Memory B cell (primary cell): ENCODE measurements at regions not wholly inside any gene's neighbourhood (a gene's known extent, or its start where the extent isn't known, plus 50 kb on each side); places are given as distances from the start of the nearest gene placed in this dataset.

Source experiments
- ATAC-seq: fragments of 150-1000 bp; cut with Tn5 transposase; 2 replicates; pipeline ENCODE4 v1.10.0; 2021; ENCODE audit warnings: low read depth, mild to moderate bottlenecking, moderate library complexity
- DNase-seq, 2 donors: peaks; one replicate each; pipeline ENCODE4 v3.0.0; 2022; ENCODE audit warnings: low spot score in 2 of 2
- H3K27ac Mint-ChIP-seq: one replicate; pipeline ENCODE4 v1.8.0; 2022; ENCODE audit warnings: mild to moderate bottlenecking, moderate library complexity, mixed read lengths
- H3K27me3 Mint-ChIP-seq: one replicate; pipeline ENCODE4 v1.8.0; 2022; ENCODE audit warnings: mixed read lengths
- H3K36me3 Mint-ChIP-seq: one replicate; pipeline ENCODE4 v1.8.0; 2022; ENCODE audit warnings: mild to moderate bottlenecking, mixed read lengths
- H3K4me1 Mint-ChIP-seq: one replicate; pipeline ENCODE4 v1.8.0; 2022; ENCODE audit warnings: mixed read lengths
- H3K4me3 Mint-ChIP-seq: one replicate; pipeline ENCODE4 v1.8.0; 2022; ENCODE audit warnings: mild to moderate bottlenecking, moderate library complexity, mixed read lengths
- H3K9me3 Mint-ChIP-seq: one replicate; pipeline ENCODE4 v1.8.0; 2022; ENCODE audit warnings: mixed read lengths

DNA sequence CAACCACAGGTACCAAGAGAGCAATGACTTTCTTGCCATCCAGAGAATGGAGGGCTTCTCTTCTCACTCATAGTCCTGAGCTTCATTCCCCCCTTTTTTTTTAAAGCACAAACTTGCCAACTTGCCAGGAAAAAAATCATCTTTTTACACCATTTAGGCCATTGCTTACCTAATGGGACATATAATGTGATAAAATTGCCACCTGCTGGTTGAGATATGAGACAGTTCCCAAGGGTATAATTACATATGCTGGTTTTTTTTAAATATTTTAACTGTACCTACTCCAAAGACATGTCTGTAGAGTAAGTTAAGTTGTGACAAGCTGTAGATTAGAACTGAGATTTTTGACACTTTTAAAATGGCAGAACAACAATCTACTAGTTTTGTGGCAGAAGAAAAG, 519.1 kb upstream of the SEL1L start:
- DNase-seq (no peak), ATAC-seq (no peak)
- H3K36me3 Mint-ChIP-seq: no peaks in the 10 kb centered on the region
- no peak overlapping the region for H3K4me3 Mint-ChIP-seq
- H3K4me1 Mint-ChIP-seq: no peaks in the 10 kb centered on the region
- H3K9me3 Mint-ChIP-seq: peaks cover 12% of the 10 kb centered on the region
- no peaks in the 10 kb centered on the region for H3K27me3 Mint-ChIP-seq
- no peak overlapping the region for H3K27ac Mint-ChIP-seq

- ATAC-seq (no peak), DNase-seq (no peak)
- peaks cover 4% of the 10 kb centered on the region for H3K9me3 Mint-ChIP-seq
- no peak overlapping the region for H3K4me3 Mint-ChIP-seq
- no peak overlapping the region for H3K27ac Mint-ChIP-seq
- no peaks in the 10 kb centered on the region for H3K36me3 Mint-ChIP-seq
- no peaks in the 10 kb centered on the region for H3K27me3 Mint-ChIP-seq
- no peaks in the 10 kb centered on the region for H3K4me1 Mint-ChIP-seq
These were observed 522.0 kb upstream of the SEL1L start for GRCh38 chr14:82055515-82056115.

DNA sequence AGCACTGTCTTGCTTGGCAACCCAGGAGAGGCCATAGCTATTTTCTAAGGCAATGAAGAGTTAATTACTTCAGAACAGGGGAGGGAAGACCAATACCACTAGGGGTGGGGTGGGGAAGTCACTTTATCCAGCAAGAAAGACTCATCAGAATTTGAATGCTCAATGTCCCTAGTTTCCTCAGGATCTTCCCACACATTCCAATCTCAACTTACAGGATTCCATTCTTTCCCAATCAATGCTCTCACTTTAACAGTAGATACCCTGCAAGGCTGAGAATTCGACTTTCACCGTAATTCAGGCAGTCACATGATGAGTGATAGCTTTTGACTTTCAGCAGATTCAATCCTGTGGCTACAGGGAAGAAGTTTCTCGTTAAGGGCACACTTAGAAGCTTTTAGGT, 526.6 kb upstream of the SEL1L start:
- no peaks in the 10 kb centered on the region for H3K27me3 Mint-ChIP-seq
- no peak overlapping the region for H3K4me3 Mint-ChIP-seq
- H3K4me1 Mint-ChIP-seq: no peaks in the 10 kb centered on the region
- ATAC-seq (no peak), DNase-seq (no peak)
- H3K27ac Mint-ChIP-seq: no peak overlapping the region
- peaks cover 20% of the 10 kb centered on the region for H3K9me3 Mint-ChIP-seq
- H3K36me3 Mint-ChIP-seq: no peaks in the 10 kb centered on the region

DNA sequence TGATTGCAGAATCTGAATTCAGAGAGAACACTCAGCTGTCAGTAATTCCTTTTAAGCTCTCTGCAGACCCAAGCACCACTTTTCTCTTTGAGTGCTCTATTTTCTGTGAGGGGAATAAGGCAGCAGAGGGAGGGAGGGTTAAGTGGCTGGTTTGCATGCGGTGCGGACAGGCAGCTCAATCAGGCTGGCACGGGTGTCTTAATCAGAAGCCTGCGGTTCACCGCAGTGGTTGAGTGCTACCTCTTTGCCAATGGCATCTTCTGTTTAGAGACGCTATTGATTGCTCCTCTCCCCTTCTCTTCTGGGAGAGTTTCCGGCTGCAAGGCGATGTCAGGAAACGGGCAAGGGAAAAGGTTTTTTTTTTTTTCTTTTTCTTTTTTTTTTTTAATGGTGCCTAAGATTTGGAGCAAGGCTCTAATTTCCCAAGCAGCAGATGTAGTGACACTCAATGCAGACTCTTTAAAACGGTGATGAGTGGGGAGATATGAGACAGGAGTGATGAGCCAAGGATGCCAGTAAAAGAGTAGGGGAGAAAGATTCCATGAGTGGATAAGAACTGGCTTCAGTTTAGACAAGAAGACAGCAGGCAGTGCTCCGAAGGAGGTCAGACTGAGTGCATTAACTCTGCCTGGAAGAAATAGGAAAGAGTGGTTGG, 533.7 kb upstream of the SEL1L start:
- Mint-ChIP-seq H3K27ac (no peak overlapping the region), H3K4me3 (no peak overlapping the region), H3K27me3 (no peaks in the 10 kb centered on the region), H3K36me3 (no peaks in the 10 kb centered on the region), H3K4me1 (no peaks in the 10 kb centered on the region), H3K9me3 (peaks cover 22% of the 10 kb centered on the region)
- ATAC-seq (no peak), DNase-seq (no peak)

DNA sequence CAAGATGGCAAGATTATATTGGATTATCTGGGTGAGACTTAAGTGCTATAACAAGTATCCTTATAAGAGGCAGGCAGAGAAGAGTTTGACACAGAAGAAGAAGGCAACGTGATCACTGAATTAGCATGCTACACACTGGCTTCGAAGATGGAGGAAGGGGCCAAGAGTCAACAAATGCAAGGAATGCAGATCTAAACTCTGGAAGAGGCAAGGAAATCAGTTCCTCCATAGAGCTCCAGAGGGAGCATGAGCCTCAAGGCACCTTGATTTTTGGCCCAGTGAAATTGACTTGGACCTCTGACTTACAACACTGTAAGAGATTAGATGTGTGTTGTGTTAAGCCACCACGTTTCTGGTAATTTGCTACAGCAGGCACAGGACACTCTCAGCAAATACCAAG, 536.4 kb upstream of the SEL1L start:
- no peak overlapping the region for H3K27ac Mint-ChIP-seq
- no peaks in the 10 kb centered on the region for H3K36me3 Mint-ChIP-seq
- no peak overlapping the region for H3K4me3 Mint-ChIP-seq
- H3K4me1 Mint-ChIP-seq: no peaks in the 10 kb centered on the region
- no peaks in the 10 kb centered on the region for H3K27me3 Mint-ChIP-seq
- H3K9me3 Mint-ChIP-seq: peaks cover 13% of the 10 kb centered on the region
- no peak for ATAC-seq
- DNase-seq: no peak

DNA sequence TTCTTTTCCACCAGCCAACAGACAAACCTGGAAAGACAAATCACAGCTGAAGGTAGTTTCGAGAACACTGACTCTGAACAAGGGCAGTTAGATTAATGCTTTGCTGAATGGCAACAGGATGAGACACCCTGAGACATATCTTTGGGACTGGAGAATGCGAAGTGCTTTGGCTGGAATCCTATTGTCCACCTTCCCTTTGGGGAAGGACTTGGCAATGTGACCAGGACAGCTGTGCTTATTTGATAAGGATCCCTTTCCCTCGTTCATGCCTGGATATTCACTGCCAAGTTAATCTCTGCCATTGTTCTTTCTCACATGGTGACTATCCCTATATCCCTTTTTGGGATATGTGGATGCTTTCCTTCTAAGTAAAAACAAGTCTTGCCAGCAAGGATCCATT, 537.1 kb upstream of the SEL1L start:
- no peak for DNase-seq
- Mint-ChIP-seq H3K36me3 (no peaks in the 10 kb centered on the region), H3K27me3 (no peaks in the 10 kb centered on the region), H3K27ac (no peak overlapping the region), H3K9me3 (peaks cover 8% of the 10 kb centered on the region), H3K4me3 (no peak overlapping the region), H3K4me1 (no peaks in the 10 kb centered on the region)
- no peak for ATAC-seq

DNA sequence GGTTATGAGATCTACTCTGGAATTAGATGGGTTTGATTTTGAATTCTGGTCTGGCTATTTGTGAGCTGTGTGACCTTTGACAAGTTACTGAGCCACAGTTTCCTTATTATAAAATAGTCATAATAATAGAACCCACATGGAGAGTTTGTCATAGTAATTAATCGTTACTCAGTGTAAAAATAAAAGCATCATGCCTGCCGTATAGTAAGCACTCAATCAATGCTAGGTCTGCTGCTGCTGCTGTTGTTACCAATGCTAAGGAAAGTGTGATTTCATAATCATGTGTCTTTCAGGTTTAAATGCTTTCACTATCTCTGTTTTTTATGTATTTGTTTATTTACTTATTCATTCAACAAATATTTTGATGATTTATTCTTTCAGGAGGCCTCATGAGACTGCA, 539.9 kb upstream of the SEL1L start:
- Mint-ChIP-seq H3K9me3 (peaks cover 4% of the 10 kb centered on the region), H3K27me3 (no peaks in the 10 kb centered on the region), H3K4me1 (no peaks in the 10 kb centered on the region), H3K27ac (no peak overlapping the region), H3K4me3 (no peak overlapping the region), H3K36me3 (no peaks in the 10 kb centered on the region)
- ATAC-seq: no peak
- DNase-seq: no peak

GRCh38 chr14:82075566-82075965, 541.9 kb upstream of the SEL1L start:
- Mint-ChIP-seq H3K9me3 (peaks cover 5% of the 10 kb centered on the region), H3K27me3 (no peaks in the 10 kb centered on the region), H3K4me1 (no peaks in the 10 kb centered on the region), H3K36me3 (no peaks in the 10 kb centered on the region), H3K4me3 (no peak overlapping the region), H3K27ac (no peak overlapping the region)
- no peak for DNase-seq
- ATAC-seq: no peak

GRCh38 chr14:82079553-82079952, 545.9 kb upstream of the SEL1L start:
- no peaks in the 10 kb centered on the region for H3K36me3 Mint-ChIP-seq
- H3K4me3 Mint-ChIP-seq: no peak overlapping the region
- no peaks in the 10 kb centered on the region for H3K27me3 Mint-ChIP-seq
- H3K27ac Mint-ChIP-seq: no peak overlapping the region
- no peaks in the 10 kb centered on the region for H3K4me1 Mint-ChIP-seq
- no peak for DNase-seq
- no peak for ATAC-seq
- peaks cover 10% of the 10 kb centered on the region for H3K9me3 Mint-ChIP-seq

DNA sequence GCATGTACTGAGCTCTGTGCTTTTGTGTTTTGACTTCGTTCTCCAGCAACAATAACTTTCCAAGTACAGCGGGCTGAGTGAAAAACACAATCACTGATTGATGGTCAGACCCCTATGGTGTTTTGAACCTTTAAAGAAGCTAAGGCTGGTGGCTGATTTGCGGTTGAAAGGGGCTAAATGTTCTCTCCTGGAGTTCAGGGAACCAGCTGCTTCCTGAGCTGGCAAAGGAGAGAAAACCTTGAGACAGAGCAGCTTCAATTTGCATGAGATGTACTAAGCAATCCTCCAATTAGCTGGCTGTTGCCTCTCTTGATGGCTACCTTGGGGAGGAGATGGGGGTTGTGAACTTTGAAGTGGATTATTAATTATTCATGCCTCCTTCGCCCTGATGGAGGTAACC, 546.7 kb upstream of the SEL1L start:
- H3K9me3 Mint-ChIP-seq: peaks cover 10% of the 10 kb centered on the region
- H3K4me1 Mint-ChIP-seq: no peaks in the 10 kb centered on the region
- no peak for DNase-seq
- no peaks in the 10 kb centered on the region for H3K27me3 Mint-ChIP-seq
- no peak for ATAC-seq
- no peak overlapping the region for H3K4me3 Mint-ChIP-seq
- no peaks in the 10 kb centered on the region for H3K36me3 Mint-ChIP-seq
- H3K27ac Mint-ChIP-seq: no peak overlapping the region

GRCh38 chr14:82084813-82085212, 551.2 kb upstream of the SEL1L start:
- H3K9me3 Mint-ChIP-seq: peaks cover 7% of the 10 kb centered on the region
- ATAC-seq (no peak), DNase-seq (no peak)
- H3K4me3 Mint-ChIP-seq: no peak overlapping the region
- no peaks in the 10 kb centered on the region for H3K36me3 Mint-ChIP-seq
- no peaks in the 10 kb centered on the region for H3K4me1 Mint-ChIP-seq
- no peak overlapping the region for H3K27ac Mint-ChIP-seq
- H3K27me3 Mint-ChIP-seq: no peaks in the 10 kb centered on the region

GRCh38 chr14:82091097-82091496, 557.4 kb upstream of the SEL1L start:
- Mint-ChIP-seq H3K4me1 (no peaks in the 10 kb centered on the region), H3K27me3 (no peaks in the 10 kb centered on the region), H3K4me3 (no peak overlapping the region), H3K27ac (no peak overlapping the region), H3K36me3 (no peaks in the 10 kb centered on the region), H3K9me3 (no peaks in the 10 kb centered on the region)
- DNase-seq (no peak), ATAC-seq (no peak)

GRCh38 chr14:82094829-82095345, 561.2 kb upstream of the SEL1L start:
- no peak for DNase-seq
- Mint-ChIP-seq H3K4me3 (no peak overlapping the region), H3K27ac (no peak overlapping the region), H3K4me1 (no peaks in the 10 kb centered on the region), H3K27me3 (no peaks in the 10 kb centered on the region), H3K9me3 (no peaks in the 10 kb centered on the region), H3K36me3 (no peaks in the 10 kb centered on the region)
- ATAC-seq: no peak

DNA sequence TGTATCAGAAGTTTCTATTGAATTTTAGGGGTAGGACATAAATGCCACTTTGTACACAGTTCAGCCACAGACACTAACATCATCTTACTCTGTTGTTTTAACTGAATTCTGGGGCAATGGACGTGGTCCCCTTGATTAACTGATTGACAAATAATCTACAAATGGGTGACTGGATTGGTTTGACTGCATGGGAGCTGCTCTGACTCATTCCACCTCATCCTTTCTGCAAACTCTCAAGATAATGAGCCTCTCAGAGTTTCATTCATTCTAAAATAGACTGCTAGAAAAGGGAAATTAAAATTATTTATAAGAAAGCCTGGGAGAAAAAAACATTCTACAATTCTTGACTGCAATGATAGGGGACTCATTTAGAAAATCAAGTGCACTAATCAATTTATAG, 570.4 kb upstream of the SEL1L start:
- no peak for DNase-seq
- Mint-ChIP-seq H3K36me3 (no peaks in the 10 kb centered on the region), H3K9me3 (peaks cover 3% of the 10 kb centered on the region), H3K4me3 (no peak overlapping the region), H3K27me3 (no peaks in the 10 kb centered on the region), H3K27ac (no peak overlapping the region), H3K4me1 (no peaks in the 10 kb centered on the region)
- no peak for ATAC-seq

DNA sequence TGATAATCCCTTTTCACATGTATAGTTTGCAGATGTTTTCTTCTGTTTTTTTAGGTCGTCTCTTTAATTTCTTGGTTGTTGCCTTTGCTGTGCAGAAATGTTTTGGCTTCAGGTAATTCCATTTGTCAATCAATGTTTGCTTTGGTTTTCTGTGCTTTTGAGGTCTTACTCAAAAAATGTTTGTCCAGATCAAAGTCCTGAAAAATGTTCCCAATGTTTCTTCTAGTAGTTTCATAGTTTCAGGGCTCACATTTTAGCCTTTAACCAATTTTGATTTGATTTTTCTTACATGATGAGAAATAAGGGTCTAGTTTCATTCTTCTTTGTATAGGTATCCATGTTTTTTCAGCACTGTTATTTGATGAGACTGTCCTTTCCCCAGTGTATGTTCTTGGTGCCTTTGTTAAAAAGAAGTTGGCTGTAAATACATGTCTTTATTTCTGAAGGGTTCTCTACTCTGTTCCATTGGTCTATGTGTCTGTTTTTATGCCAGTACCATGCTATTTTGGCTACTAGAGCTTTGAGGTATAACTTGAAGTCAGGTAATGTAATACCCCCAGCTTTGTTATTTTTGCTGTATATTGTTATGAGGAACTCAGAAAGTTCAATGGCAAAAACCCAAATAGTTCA, 578.7 kb upstream of the SEL1L start:
- Mint-ChIP-seq H3K9me3 (peaks cover 7% of the 10 kb centered on the region), H3K4me3 (no peak overlapping the region), H3K36me3 (no peaks in the 10 kb centered on the region), H3K4me1 (no peaks in the 10 kb centered on the region), H3K27me3 (no peaks in the 10 kb centered on the region), H3K27ac (no peak overlapping the region)
- no peak for ATAC-seq
- DNase-seq: no peak
